ENCODE measurements at regions not wholly inside any gene's neighbourhood (a gene's known extent, or its start where the extent isn't known, plus 50 kb on each side); places are given as distances from the start of the nearest gene placed in this dataset.

- Histone ChIP-seq H3K27me3 (no peaks in the 10 kb centered on the region), H3K4me1 (peaks cover 0 to 10% (median 2%) of the 10 kb centered on the region in 4 donors), H3K4me3 (no peak overlapping the region), H3K9me3 (no peaks in the 10 kb centered on the region), H3K27ac (no peak overlapping the region), H3K36me3 (no peaks in the 10 kb centered on the region)
- 89 to 90% methylated on average over 4 of the region's 4 CpGs for WGBS, 2 donors
- no peak for DNase-seq (ENCODE audit: low spot score in 2 of 2)
- TF ChIP-seq POLR2A (IDR thresholded peaks at IDR 0.05) (no peak), CTCF (IDR thresholded peaks at IDR 0.05) (no peak), EP300 (IDR thresholded peaks at IDR 0.05) (no peak)
Observed at GRCh38 chr2:176727696-176728095, 458.5 kb downstream of the MTX2 start.

- peak; percentile 21 to 58 for DNase-seq (ENCODE audit: low spot score in 2 of 2)
- Histone ChIP-seq H3K4me3 (no peak overlapping the region), H3K27me3 (no peaks in the 10 kb centered on the region), H3K27ac (peak overlapping the region in 1 of 4 donors; percentile 1), H3K36me3 (no peaks in the 10 kb centered on the region), H3K4me1 (peaks cover 0 to 10% (median 2%) of the 10 kb centered on the region in 4 donors), H3K9me3 (peaks cover 0 to 5% (median 0%) of the 10 kb centered on the region in 4 donors)
- TF ChIP-seq CTCF (IDR thresholded peaks at IDR 0.05) = no peak
- no peak for TF ChIP-seq POLR2A (IDR thresholded peaks at IDR 0.05)
- peak; percentile 14 to 66 for TF ChIP-seq EP300 (IDR thresholded peaks at IDR 0.05)
- WGBS, 2 donors = 4 to 11% methylated on average over 1 of the region's 1 CpG
Observed at GRCh38 chr2:176729706-176730569, 460.7 kb downstream of the MTX2 start.

- 48 to 70% methylated on average over 1 of the region's 1 CpG for WGBS, 2 donors
- TF ChIP-seq EP300 (IDR thresholded peaks at IDR 0.05) (no peak), POLR2A (IDR thresholded peaks at IDR 0.05) (no peak), CTCF (IDR thresholded peaks at IDR 0.05) (no peak)
- DNase-seq (ENCODE audit: low spot score in 2 of 2) = no peak
- H3K4me1 ChIP-seq = peaks cover 0 to 10% (median 2%) of the 10 kb centered on the region in 4 donors
- no peak overlapping the region for H3K27ac ChIP-seq
- no peak overlapping the region for H3K4me3 ChIP-seq
- H3K36me3 ChIP-seq = no peaks in the 10 kb centered on the region
- peaks cover 0 to 6% (median 0%) of the 10 kb centered on the region in 4 donors for H3K9me3 ChIP-seq
- no peaks in the 10 kb centered on the region for H3K27me3 ChIP-seq
Observed at GRCh38 chr2:176732780-176733179, 463.5 kb downstream of the MTX2 start.

GRCh38 chr2:176733698-176734430 is 464.6 kb downstream of the MTX2 start:
- WGBS, 2 donors = 88 to 90% methylated on average over 3 of the region's 3 CpGs
- no peak overlapping the region for H3K27ac ChIP-seq
- TF ChIP-seq POLR2A (IDR thresholded peaks at IDR 0.05) = no peak
- no peak for TF ChIP-seq EP300 (IDR thresholded peaks at IDR 0.05)
- no peak for TF ChIP-seq CTCF (IDR thresholded peaks at IDR 0.05)
- peaks cover 0 to 10% (median 2%) of the 10 kb centered on the region in 4 donors for H3K4me1 ChIP-seq
- H3K4me3 ChIP-seq = no peak overlapping the region
- H3K27me3 ChIP-seq = no peaks in the 10 kb centered on the region
- H3K36me3 ChIP-seq = no peaks in the 10 kb centered on the region
- H3K9me3 ChIP-seq = peaks cover 0 to 6% (median 0%) of the 10 kb centered on the region in 4 donors
- no peak for DNase-seq (ENCODE audit: low spot score in 2 of 2)

GRCh38 chr2:176734868-176735267 is 465.6 kb downstream of the MTX2 start:
- no peak for DNase-seq (ENCODE audit: low spot score in 2 of 2)
- H3K4me1 ChIP-seq = peaks cover 0 to 6% (median 0%) of the 10 kb centered on the region in 4 donors
- H3K27me3 ChIP-seq = no peaks in the 10 kb centered on the region
- TF ChIP-seq CTCF (IDR thresholded peaks at IDR 0.05) (no peak), EP300 (IDR thresholded peaks at IDR 0.05) (no peak), POLR2A (IDR thresholded peaks at IDR 0.05) (no peak)
- WGBS, 2 donors = 90% methylated on average over 5 of the region's 5 CpGs
- H3K36me3 ChIP-seq = no peaks in the 10 kb centered on the region
- no peak overlapping the region for H3K27ac ChIP-seq
- no peak overlapping the region for H3K4me3 ChIP-seq
- peaks cover 0 to 6% (median 0%) of the 10 kb centered on the region in 4 donors for H3K9me3 ChIP-seq
